Thoracic aorta (tissue), 2 donors: ENCODE measurements at regions not wholly inside any gene's neighbourhood (a gene's known extent, or its start where the extent isn't known, plus 50 kb on each side); places are given as distances from the start of the nearest gene placed in this dataset.

Experiments used
- ATAC-seq: fragments of 150-250 bp; one replicate; pipeline ENCODE4 v1.8.0; 2017; ENCODE audit warnings: low read depth; ENCODE audit not compliant: insufficient number of reproducible peaks, low FRiP score
- DNase-seq: peaks from one replicate; pipeline ENCODE4 v3.0.0-alpha.2; 2020; ENCODE audit warnings: low spot score
- H3K27ac ChIP-seq, 2 donors: fragments of 200-600 bp; sonication (generic); 1 replicate in 1 of 2; 2 replicates in 1 of 2; pipeline ENCODE4 v1.5.1; 2016; ENCODE audit warnings: mild to moderate bottlenecking in 2 of 2, moderate library complexity in 2 of 2
- H3K27me3 ChIP-seq: fragments of 200-600 bp; sonication (generic); replicated peaks from 2 replicates; pipeline ENCODE4 v1.6.0; 2016; ENCODE audit warnings: mild to moderate bottlenecking; ENCODE audit not compliant: insufficient read depth
- H3K36me3 ChIP-seq: fragments of 200-600 bp; sonication (generic); one replicate; pipeline ENCODE4 v1.5.1; 2016
- H3K4me1 ChIP-seq, 2 donors: fragments of 200-600 bp; sonication (generic); 1 replicate in 1 of 2; 2 replicates in 1 of 2; pipeline versions ENCODE4 v1.5.1 to v1.6.0; 2016; ENCODE audit warnings: low read depth in 2 of 2, mild to moderate bottlenecking in 1 of 2; ENCODE audit not compliant: control insufficient read depth in 1 of 2
- H3K4me3 ChIP-seq: fragments of 200-600 bp; sonication (generic); 2 replicates; pipeline ENCODE4 v1.5.1; 2016; ENCODE audit warnings: mild to moderate bottlenecking
- H3K9me3 ChIP-seq: fragments of 200-600 bp; sonication (generic); 2 replicates; pipeline ENCODE4 v1.5.1; 2016
- TF ChIP-seq, protein P1 (sequence below): fragments of 200-600 bp; sonication (generic); IDR thresholded peaks from one replicate; pipeline ENCODE4 v1.5.1; 2019; ENCODE audit warnings: antibody characterized with exemption

DNA sequence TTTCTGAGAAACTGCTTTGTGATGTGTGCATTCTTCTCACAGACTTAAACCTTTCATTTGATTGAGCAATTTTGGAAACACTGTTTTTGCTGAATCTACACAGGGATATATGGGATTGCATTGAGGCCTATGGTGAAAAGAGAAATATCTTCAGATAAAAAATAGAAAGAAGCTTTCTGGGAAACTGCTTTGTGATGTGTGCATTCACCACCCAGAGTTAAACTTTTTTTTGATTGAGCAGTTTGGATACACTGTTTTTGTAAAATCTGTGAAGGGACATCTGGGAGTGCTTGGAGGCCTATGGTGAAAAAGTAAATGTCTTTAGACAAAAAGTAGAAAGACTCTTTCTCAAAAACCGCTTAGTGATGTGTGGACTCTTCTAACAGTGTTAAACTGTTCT, 1683.8 kb downstream of the UQCRFS1 start:
- ATAC-seq (no peak), DNase-seq (no peak)
- Histone ChIP-seq H3K9me3 (peaks cover 63% of the 10 kb centered on the region), H3K27me3 (no peaks in the 10 kb centered on the region), H3K4me1 (no peaks in the 10 kb centered on the region), H3K36me3 (no peaks in the 10 kb centered on the region), H3K27ac (no peak overlapping the region), H3K4me3 (no peak overlapping the region)
- TF ChIP-seq, protein P1, sequence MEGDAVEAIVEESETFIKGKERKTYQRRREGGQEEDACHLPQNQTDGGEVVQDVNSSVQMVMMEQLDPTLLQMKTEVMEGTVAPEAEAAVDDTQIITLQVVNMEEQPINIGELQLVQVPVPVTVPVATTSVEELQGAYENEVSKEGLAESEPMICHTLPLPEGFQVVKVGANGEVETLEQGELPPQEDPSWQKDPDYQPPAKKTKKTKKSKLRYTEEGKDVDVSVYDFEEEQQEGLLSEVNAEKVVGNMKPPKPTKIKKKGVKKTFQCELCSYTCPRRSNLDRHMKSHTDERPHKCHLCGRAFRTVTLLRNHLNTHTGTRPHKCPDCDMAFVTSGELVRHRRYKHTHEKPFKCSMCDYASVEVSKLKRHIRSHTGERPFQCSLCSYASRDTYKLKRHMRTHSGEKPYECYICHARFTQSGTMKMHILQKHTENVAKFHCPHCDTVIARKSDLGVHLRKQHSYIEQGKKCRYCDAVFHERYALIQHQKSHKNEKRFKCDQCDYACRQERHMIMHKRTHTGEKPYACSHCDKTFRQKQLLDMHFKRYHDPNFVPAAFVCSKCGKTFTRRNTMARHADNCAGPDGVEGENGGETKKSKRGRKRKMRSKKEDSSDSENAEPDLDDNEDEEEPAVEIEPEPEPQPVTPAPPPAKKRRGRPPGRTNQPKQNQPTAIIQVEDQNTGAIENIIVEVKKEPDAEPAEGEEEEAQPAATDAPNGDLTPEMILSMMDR = no peak

DNA sequence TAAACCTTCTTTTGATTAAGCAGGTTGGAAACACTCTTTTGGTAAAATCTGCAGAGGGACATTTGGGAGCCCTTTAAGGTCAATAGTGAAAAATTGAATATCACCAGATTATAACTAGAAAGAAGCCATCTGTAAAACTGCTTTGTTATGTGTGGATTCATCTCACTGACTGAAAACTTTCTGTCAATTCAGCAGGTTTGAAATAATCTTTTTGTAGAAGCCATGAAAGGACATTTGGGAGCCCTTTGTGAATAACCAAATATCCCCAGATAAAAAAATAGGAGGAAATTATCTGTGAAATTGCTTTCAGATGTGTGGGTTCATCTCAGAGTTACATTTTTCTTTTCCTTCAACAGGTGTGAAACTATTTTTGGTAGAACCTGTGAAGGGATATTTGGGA, 1690.7 kb downstream of the UQCRFS1 start:
- no peak for ATAC-seq
- H3K9me3 ChIP-seq = peaks cover 8% of the 10 kb centered on the region
- H3K4me1 ChIP-seq = no peaks in the 10 kb centered on the region
- TF ChIP-seq, protein P1 = no peak
- no peaks in the 10 kb centered on the region for H3K27me3 ChIP-seq
- H3K36me3 ChIP-seq = no peaks in the 10 kb centered on the region
- no peak for DNase-seq
- no peak overlapping the region for H3K27ac ChIP-seq
- H3K4me3 ChIP-seq = no peak overlapping the region
